H1 (cell line): ENCODE measurements at regions not wholly inside any gene's neighbourhood (a gene's known extent, or its start where the extent isn't known, plus 50 kb on each side); places are given as distances from the start of the nearest gene placed in this dataset.

Experiments
- CTCF ChIA-PET: fragments of 300-600 bp; sonication (Branson Sonifier 250); formaldehyde crosslinking; loops from one replicate; lab custom pipeline; 2021; ENCODE audit not compliant: partially characterized antibody; lab: Charles Lee
- POLR2A ChIA-PET: fragments of 300-600 bp; sonication (Branson Sonifier 250); formaldehyde crosslinking; loops from one replicate; lab custom pipeline; 2021; ENCODE audit warnings: inconsistent platforms; ENCODE audit not compliant: partially characterized antibody; lab: Charles Lee
- DNase-seq, 2 experiments: peaks; one replicate each; pipeline versions ENCODE4 v3.0.0 to v3.0.0-alpha.2; 2010 to 2022; ENCODE audit warnings: low spot score in 2 of 2, low read depth in 1 of 2, mixed read lengths in 1 of 2
- FAIRE-seq: peaks from 2 replicates; lab custom pipeline; 2011; peaks lifted over from hg19 to GRCh38; lab: Jason Lieb, UNC
- H2AFZ ChIP-seq: 2 replicates; pipeline ENCODE4 v1.8.1; 2012; ENCODE audit warnings: low read length, inconsistent platforms
- H2AK5ac ChIP-seq: 2 replicates; pipeline ENCODE4 v1.6.1; 2013; ENCODE audit warnings: low read depth, low read length
- H2BK120ac ChIP-seq: replicated peaks from 2 replicates; pipeline ENCODE3; 2013; ENCODE audit warnings: low read depth, low read length, inconsistent platforms
- H2BK12ac ChIP-seq: 2 replicates; pipeline ENCODE4 v1.6.1; 2013; ENCODE audit warnings: low read depth, low read length
- H2BK15ac ChIP-seq: 2 replicates; pipeline ENCODE4 v1.6.1; 2013; ENCODE audit warnings: low read length
- H2BK20ac ChIP-seq: 2 replicates; pipeline ENCODE4 v1.6.1; 2013; ENCODE audit warnings: low read length
- H2BK5ac ChIP-seq: 2 replicates; pipeline ENCODE4 v1.6.1; 2013; ENCODE audit warnings: low read depth, low read length
- H3K14ac ChIP-seq: 2 replicates; pipeline ENCODE4 v1.6.1; 2013; ENCODE audit warnings: inconsistent platforms; ENCODE audit not compliant: insufficient read length
- H3K18ac ChIP-seq: 2 replicates; pipeline ENCODE4 v1.6.1; 2013; ENCODE audit warnings: low read length; ENCODE audit errors: extremely low read depth
- H3K23ac ChIP-seq: 2 replicates; pipeline ENCODE4 v1.6.1; 2013; ENCODE audit warnings: inconsistent platforms; ENCODE audit not compliant: insufficient read length
- H3K23me2 ChIP-seq: 2 replicates; pipeline ENCODE4 v1.6.1; 2013; ENCODE audit warnings: low read depth, low read length
- H3K27ac ChIP-seq: 2 replicates; pipeline ENCODE4 v1.6.1; 2011; ENCODE audit warnings: low read depth, low read length, inconsistent platforms
- H3K27me3 ChIP-seq, 4 experiments: replicated peaks in 1 of 4; 1 replicate in 1 of 4; 2 replicates in 3 of 4; pipeline versions ENCODE4 v1.6.1 to v1.8.1; 2011 to 2013; ENCODE audit warnings: low read length in 3 of 4, mild to moderate bottlenecking in 3 of 4, inconsistent platforms in 2 of 4, mixed read lengths in 2 of 4, moderate library complexity in 1 of 4; ENCODE audit not compliant: control insufficient read depth in 3 of 4, insufficient read depth in 3 of 4; ENCODE audit errors: extremely low read depth in 1 of 4
- H3K36me3 ChIP-seq, 4 experiments: 2 replicates each; pipeline versions ENCODE4 v1.6.1 to v1.8.1; 2011 to 2013; ENCODE audit warnings: mild to moderate bottlenecking in 4 of 4, low read length in 3 of 4, moderate library complexity in 2 of 4, control low read depth in 1 of 4, inconsistent platforms in 1 of 4; ENCODE audit not compliant: insufficient read depth in 4 of 4, control insufficient read depth in 2 of 4
- H3K4ac ChIP-seq: replicated peaks from 2 replicates; pipeline ENCODE3; 2013; ENCODE audit warnings: low read length, low read depth, mixed read lengths, inconsistent platforms; ENCODE audit not compliant: insufficient read length
- H3K4me1 ChIP-seq, 4 experiments: replicated peaks in 1 of 4; 1 replicate in 1 of 4; 2 replicates in 3 of 4; pipeline versions ENCODE4 v1.6.1 to v1.8.1; 2011 to 2013; ENCODE audit warnings: low read length in 3 of 4, inconsistent platforms in 2 of 4, mixed read lengths in 1 of 4; ENCODE audit not compliant: insufficient read depth in 4 of 4, control insufficient read depth in 3 of 4
- H3K4me2 ChIP-seq, 2 experiments: 2 replicates each; pipeline versions ENCODE4 v1.6.1 to v1.8.1; 2011 to 2013; ENCODE audit warnings: low read depth in 2 of 2, low read length in 2 of 2, control low read depth in 1 of 2, inconsistent platforms in 1 of 2, mild to moderate bottlenecking in 1 of 2; ENCODE audit not compliant: insufficient read depth in 1 of 2
- H3K4me3 ChIP-seq, 4 experiments: fragments of 200-600, 300-600 bp in 1 of 4; sonication (generic), shearing (Covaris generic), sonication (Bioruptor Twin) in 1 of 4; 2 replicates each; pipeline versions ENCODE4 v1.5.1 to v1.8.1; 2011 to 2016; ENCODE audit warnings: low read length in 4 of 4, low read depth in 3 of 4, control low read depth in 2 of 4, inconsistent platforms in 2 of 4, mild to moderate bottlenecking in 2 of 4, mixed read lengths in 1 of 4, moderate library complexity in 1 of 4; ENCODE audit not compliant: insufficient read depth in 2 of 4; ENCODE audit errors: extremely low read depth in 1 of 4
- H3K56ac ChIP-seq: replicated peaks from 2 replicates; pipeline ENCODE3; 2013; ENCODE audit warnings: low read depth, mild to moderate bottlenecking, mixed read lengths, low read length, inconsistent platforms; ENCODE audit not compliant: insufficient read length
- H3K79me1 ChIP-seq: 2 replicates; pipeline ENCODE4 v1.6.1; 2013; ENCODE audit warnings: low read depth, low read length, control low read depth
- H3K79me2 ChIP-seq, 2 experiments: 2 replicates each; pipeline versions ENCODE4 v1.6.1 to v1.8.1; 2012 to 2013; ENCODE audit warnings: low read length in 2 of 2, mild to moderate bottlenecking in 2 of 2, inconsistent platforms in 1 of 2; ENCODE audit not compliant: insufficient read depth in 2 of 2, control insufficient read depth in 1 of 2
- H3K9ac ChIP-seq, 4 experiments: replicated peaks in 1 of 4; 1 replicate in 1 of 4; 2 replicates in 3 of 4; pipeline versions ENCODE4 v1.6.1 to v1.8.1; 2011 to 2013; ENCODE audit warnings: low read depth in 3 of 4, low read length in 3 of 4, control low read depth in 2 of 4, mild to moderate bottlenecking in 2 of 4, moderate library complexity in 2 of 4, inconsistent platforms in 1 of 4; ENCODE audit errors: extremely low read depth in 1 of 4
- H3K9me3 ChIP-seq, 2 experiments: 2 replicates each; pipeline versions ENCODE4 v1.6.1 to v1.8.1; 2012 to 2013; ENCODE audit warnings: mild to moderate bottlenecking in 2 of 2, moderate library complexity in 2 of 2, control low read depth in 1 of 2, inconsistent platforms in 1 of 2, low read depth in 1 of 2, low read length in 1 of 2, mixed read lengths in 1 of 2; ENCODE audit not compliant: insufficient read depth in 2 of 2
- H4K20me1 ChIP-seq, 2 experiments: replicated peaks in 1 of 2; 2 replicates each; pipeline versions ENCODE3 to v1.8.1; 2011 to 2013; ENCODE audit warnings: inconsistent platforms in 2 of 2, low read length in 2 of 2, mild to moderate bottlenecking in 1 of 2; ENCODE audit not compliant: insufficient read depth in 2 of 2, control insufficient read depth in 1 of 2
- H4K5ac ChIP-seq: 2 replicates; pipeline ENCODE4 v1.6.1; 2013; ENCODE audit warnings: low read length, low read depth, mixed read lengths, inconsistent platforms; ENCODE audit not compliant: insufficient read length
- H4K8ac ChIP-seq: 2 replicates; pipeline ENCODE4 v1.8.0; 2013; ENCODE audit warnings: mild to moderate bottlenecking, moderate library complexity, low read length, inconsistent platforms; ENCODE audit not compliant: insufficient read depth; ENCODE audit errors: extremely low read depth
- H4K91ac ChIP-seq: replicated peaks from 2 replicates; pipeline ENCODE3; 2013; ENCODE audit warnings: low read length, mixed read lengths, inconsistent platforms; ENCODE audit not compliant: insufficient read length
- CBX5 ChIP-seq: fragments of 300-800, 300-1000 bp; sonication (generic); IDR thresholded peaks from 2 replicates; pipeline ENCODE4 v1.7.1; 2016; ENCODE audit warnings: antibody characterized with exemption, low read length, low read depth
- CEBPB ChIP-seq: IDR thresholded peaks from 2 replicates; pipeline ENCODE4 v1.6.1; 2012; ENCODE audit warnings: low read depth, low read length
- CREB1 ChIP-seq: IDR thresholded peaks from 2 replicates; pipeline ENCODE4 v1.6.1; 2012; ENCODE audit warnings: inconsistent platforms
- GABPA ChIP-seq: IDR thresholded peaks from 2 replicates; pipeline ENCODE4 v1.6.1; 2011; ENCODE audit warnings: mild to moderate bottlenecking, low read length, moderate library complexity, borderline replicate concordance; ENCODE audit not compliant: insufficient read depth
- MAFK ChIP-seq: IDR thresholded peaks from 2 replicates; pipeline ENCODE4 v1.6.1; 2012; ENCODE audit warnings: low read depth, mild to moderate bottlenecking, improper control_type of control experiment, low read length
- TCF12 ChIP-seq: IDR thresholded peaks from 2 replicates; pipeline ENCODE4 v1.6.1; 2011; ENCODE audit warnings: low read depth, mild to moderate bottlenecking, low read length
- WGBS, 2 experiments: shearing (Covaris generic) in 1 of 2; methylation state at CpG; one replicate each; pipeline versions ENCODE4 v1.1.6 to v1.1.7; 2013 to 2015; ENCODE audit warnings: low lambda C conversion rate in 2 of 2, mixed read lengths in 2 of 2, inconsistent platforms in 1 of 2, low coverage in 1 of 2, missing lambda C conversion rate in 1 of 2; ENCODE audit not compliant: insufficient replicate concordance in 2 of 2, insufficient coverage in 1 of 2, insufficient read length in 1 of 2; ENCODE audit errors: extremely low coverage in 1 of 2, missing lambda C conversion rate in 1 of 2; 5-methylcytosine and 5-hydroxymethylcytosine counted together

GRCh38 chr3:144660186-144660585 lies 688.6 kb downstream of the DIPK2A start:
- no peak overlapping the region for H3K27ac ChIP-seq
- H3K4ac ChIP-seq: no peak overlapping the region
- H4K91ac ChIP-seq: no peak overlapping the region
- peaks cover 7 to 10% of the 10 kb centered on the region in 2 experiments for H3K9me3 ChIP-seq
- no peaks in the 10 kb centered on the region for H3K36me3 ChIP-seq
- H3K4me2 ChIP-seq: no peak overlapping the region
- no peak overlapping the region for H2BK120ac ChIP-seq
- ChIA-PET POLR2A (no interaction called here), CTCF (no interaction called here)
- no peak for FAIRE-seq
- no peaks in the 10 kb centered on the region for H3K79me2 ChIP-seq
- H3K18ac ChIP-seq: no peak overlapping the region
- H3K9ac ChIP-seq: no peak overlapping the region
- no peaks in the 10 kb centered on the region for H3K79me1 ChIP-seq
- no peak overlapping the region for H2AK5ac ChIP-seq
- H3K23ac ChIP-seq: no peak overlapping the region
- no peak overlapping the region for H4K5ac ChIP-seq
- H2BK12ac ChIP-seq: no peak overlapping the region
- no peak overlapping the region for H2AFZ ChIP-seq
- no peak overlapping the region for H2BK5ac ChIP-seq
- H4K8ac ChIP-seq: no peak overlapping the region
- TF ChIP-seq TCF12: no peak
- no peak for TF ChIP-seq GABPA
- no peak for TF ChIP-seq CEBPB
- no peak for TF ChIP-seq CREB1
- TF ChIP-seq CBX5: no peak
- no peak for TF ChIP-seq MAFK
- no peaks in the 10 kb centered on the region for H3K23me2 ChIP-seq
- no peaks in the 10 kb centered on the region for H3K4me1 ChIP-seq
- H2BK20ac ChIP-seq: no peak overlapping the region
- no peak overlapping the region for H3K56ac ChIP-seq
- H3K4me3 ChIP-seq: no peak overlapping the region
- 92% methylated on average over 1 of the region's 1 CpG; no CpG with 5 or more reads in 1 of the 2 experiments for WGBS, 2 experiments
- H3K27me3 ChIP-seq: no peaks in the 10 kb centered on the region
- no peak overlapping the region for H3K14ac ChIP-seq
- no peak overlapping the region for H2BK15ac ChIP-seq
- H4K20me1 ChIP-seq: no peaks in the 10 kb centered on the region
- no peak for DNase-seq
